Hematopoietic multipotent progenitor cell treated with erythropoietin and hydrocortisone succinate and interleukin-3 and kit ligand, for 6 days (in vitro differentiated cells): ENCODE measurements at regions not wholly inside any gene's neighbourhood (a gene's known extent, or its start where the extent isn't known, plus 50 kb on each side); places are given as distances from the start of the nearest gene placed in this dataset.

Experiments
- DNase-seq: peaks from one replicate; pipeline ENCODE4 v3.0.0-alpha.2; 2015

- DNase-seq: no peak
Measured at GRCh38 chr16:61313931-61314330, 722.3 kb downstream of the CDH8 start.

- no peak for DNase-seq
Measured at GRCh38 chr16:61309386-61309785, 726.9 kb downstream of the CDH8 start.

- no peak for DNase-seq
Measured at GRCh38 chr16:61306204-61306603, 730.0 kb downstream of the CDH8 start.

- no peak for DNase-seq
Measured at GRCh38 chr16:61296814-61297213, 739.4 kb downstream of the CDH8 start.

- DNase-seq: no peak
Measured at GRCh38 chr16:61296305-61296704, 739.9 kb downstream of the CDH8 start.

GRCh38 chr16:61295311-61295710 lies 740.9 kb downstream of the CDH8 start:
- DNase-seq: no peak

GRCh38 chr16:61289141-61289540 lies 747.1 kb downstream of the CDH8 start:
- DNase-seq: no peak

GRCh38 chr16:61277849-61278248 lies 758.4 kb downstream of the CDH8 start:
- DNase-seq: no peak

GRCh38 chr16:61274211-61274610 lies 762.0 kb downstream of the CDH8 start:
- no peak for DNase-seq

- DNase-seq: no peak
Measured at GRCh38 chr16:61270726-61271125, 765.5 kb downstream of the CDH8 start.

- no peak for DNase-seq
Measured at GRCh38 chr16:61263400-61263799, 772.8 kb downstream of the CDH8 start.

GRCh38 chr16:61261315-61261714 lies 774.9 kb downstream of the CDH8 start:
- no peak for DNase-seq

- DNase-seq: no peak
Measured at GRCh38 chr16:61246592-61246991, 789.6 kb downstream of the CDH8 start.

GRCh38 chr16:61243954-61244353 lies 792.3 kb downstream of the CDH8 start:
- DNase-seq: no peak

- DNase-seq: no peak
Measured at GRCh38 chr16:61237884-61238485, 798.3 kb downstream of the CDH8 start.

GRCh38 chr16:61233713-61234112 lies 802.5 kb downstream of the CDH8 start:
- DNase-seq: no peak

GRCh38 chr16:61228371-61228770 lies 807.9 kb downstream of the CDH8 start:
- DNase-seq: no peak

- no peak for DNase-seq
Measured at GRCh38 chr16:61215605-61216004, 820.6 kb downstream of the CDH8 start.

- no peak for DNase-seq
Measured at GRCh38 chr16:61214780-61215179, 821.5 kb downstream of the CDH8 start.

- no peak for DNase-seq
Measured at GRCh38 chr16:61210076-61210475, 826.2 kb downstream of the CDH8 start.

GRCh38 chr16:61195006-61195405 lies 841.2 kb downstream of the CDH8 start:
- no peak for DNase-seq

GRCh38 chr16:61194573-61194972 lies 841.7 kb downstream of the CDH8 start:
- DNase-seq: no peak

GRCh38 chr16:61182391-61182790 lies 853.8 kb downstream of the CDH8 start:
- DNase-seq: no peak

- no peak for DNase-seq
Measured at GRCh38 chr16:61181982-61182381, 854.3 kb downstream of the CDH8 start.

GRCh38 chr16:61179561-61179960 lies 856.7 kb downstream of the CDH8 start:
- no peak for DNase-seq

GRCh38 chr16:61165797-61166196 lies 870.4 kb downstream of the CDH8 start:
- DNase-seq: no peak
